Keratinocyte (primary cell): ENCODE measurements at regions not wholly inside any gene's neighbourhood (a gene's known extent, or its start where the extent isn't known, plus 50 kb on each side); places are given as distances from the start of the nearest gene placed in this dataset.

Experiments used
- DNase-seq: peaks from one replicate; pipeline ENCODE4 v3.0.0-alpha.2; 2011; ENCODE audit warnings: low read depth, missing footprints, low spot score
- FAIRE-seq: peaks from 2 replicates; lab custom pipeline; 2011; peaks lifted over from hg19 to GRCh38; lab: Jason Lieb, UNC
- H2AFZ ChIP-seq: 2 replicates; pipeline ENCODE4 v1.6.0; 2012; ENCODE audit warnings: low read length, control low read depth, inconsistent platforms; ENCODE audit not compliant: control insufficient read depth
- H3K27ac ChIP-seq: 2 replicates; pipeline ENCODE4 v1.5.1; 2011; ENCODE audit warnings: low read length; ENCODE audit not compliant: control insufficient read depth, insufficient read depth
- H3K27me3 ChIP-seq: 3 replicates; pipeline ENCODE4 v1.6.0; 2011; ENCODE audit warnings: low read length; ENCODE audit not compliant: control insufficient read depth, insufficient read depth; ENCODE audit errors: extremely low read depth
- H3K36me3 ChIP-seq, 2 experiments: 2 replicates in 1 of 2; 3 replicates in 1 of 2; pipeline ENCODE4 v1.5.1; 2011; ENCODE audit warnings: low read length in 2 of 2, mild to moderate bottlenecking in 1 of 2; ENCODE audit not compliant: control insufficient read depth in 2 of 2, insufficient read depth in 2 of 2; ENCODE audit errors: extremely low read depth in 1 of 2
- H3K4me1 ChIP-seq: 3 replicates; pipeline ENCODE4 v1.5.1; 2011; ENCODE audit warnings: low read length; ENCODE audit not compliant: control insufficient read depth, insufficient read depth; ENCODE audit errors: extremely low read depth
- H3K4me2 ChIP-seq: 3 replicates; pipeline ENCODE4 v1.6.0; 2011; ENCODE audit warnings: low read depth, low read length; ENCODE audit not compliant: control insufficient read depth, insufficient read depth; ENCODE audit errors: extremely low read depth
- H3K4me3 ChIP-seq, 3 experiments: fragments of 200-600 bp in 1 of 3; sonication (generic) in 1 of 3; 2 replicates in 2 of 3; 3 replicates in 1 of 3; pipeline ENCODE4 v1.5.1; 2011 to 2016; ENCODE audit warnings: low read length in 3 of 3, mild to moderate bottlenecking in 3 of 3, control low read depth in 2 of 3, inconsistent platforms in 1 of 3, low read depth in 1 of 3, mixed read lengths in 1 of 3, mixed run types in 1 of 3, moderate library complexity in 1 of 3; ENCODE audit not compliant: control insufficient read depth in 2 of 3, insufficient read depth in 2 of 3; ENCODE audit errors: extremely low read depth in 1 of 3
- H3K79me2 ChIP-seq: 2 replicates; pipeline ENCODE4 v1.6.0; 2012; ENCODE audit warnings: low read length; ENCODE audit not compliant: control insufficient read depth, insufficient read depth
- H3K9ac ChIP-seq: 3 replicates; pipeline ENCODE4 v1.6.0; 2011; ENCODE audit warnings: low read length; ENCODE audit not compliant: control insufficient read depth, insufficient read depth; ENCODE audit errors: extremely low read depth
- H3K9me1 ChIP-seq: 3 replicates; pipeline ENCODE4 v1.6.0; 2011; ENCODE audit warnings: low read length; ENCODE audit not compliant: control insufficient read depth, insufficient read depth; ENCODE audit errors: extremely low read depth
- H3K9me3 ChIP-seq: 2 replicates; pipeline ENCODE4 v1.5.1; 2012; ENCODE audit warnings: low read depth, low read length; ENCODE audit not compliant: control insufficient read depth
- H4K20me1 ChIP-seq: 3 replicates; pipeline ENCODE4 v1.6.0; 2011; ENCODE audit warnings: low read length; ENCODE audit not compliant: control insufficient read depth, insufficient read depth; ENCODE audit errors: extremely low read depth
- EZH2 ChIP-seq: IDR thresholded peaks from one replicate; pipeline ENCODE4 v1.6.1; 2012; ENCODE audit warnings: inconsistent platforms, mild to moderate bottlenecking, low read length, moderate library complexity
- dilution Hi-C: fragments of 300-500 bp; cut with MboI; formaldehyde crosslinking; loops from one replicate; pipeline ENCODE4 v1.7.0; 2020; ENCODE audit warnings: low sequenced_read_pairs; ENCODE audit not compliant: extremely low pct_ligation_motif_present
- TF ChIP-seq, protein P1 (sequence below), 3 experiments: IDR thresholded peaks in 1 of 3; conservative IDR thresholded peaks in 1 of 3; optimal IDR thresholded peaks in 1 of 3; 2 replicates in 2 of 3; 3 replicates in 1 of 3; pipeline versions ENCODE3 to v1.5.1; 2011; ENCODE audit warnings: low read length in 3 of 3, mild to moderate bottlenecking in 3 of 3, moderate library complexity in 2 of 3, control low read depth in 1 of 3, inconsistent platforms in 1 of 3; ENCODE audit not compliant: insufficient read depth in 2 of 3; ENCODE audit errors: extremely low read depth in 1 of 3

DNA sequence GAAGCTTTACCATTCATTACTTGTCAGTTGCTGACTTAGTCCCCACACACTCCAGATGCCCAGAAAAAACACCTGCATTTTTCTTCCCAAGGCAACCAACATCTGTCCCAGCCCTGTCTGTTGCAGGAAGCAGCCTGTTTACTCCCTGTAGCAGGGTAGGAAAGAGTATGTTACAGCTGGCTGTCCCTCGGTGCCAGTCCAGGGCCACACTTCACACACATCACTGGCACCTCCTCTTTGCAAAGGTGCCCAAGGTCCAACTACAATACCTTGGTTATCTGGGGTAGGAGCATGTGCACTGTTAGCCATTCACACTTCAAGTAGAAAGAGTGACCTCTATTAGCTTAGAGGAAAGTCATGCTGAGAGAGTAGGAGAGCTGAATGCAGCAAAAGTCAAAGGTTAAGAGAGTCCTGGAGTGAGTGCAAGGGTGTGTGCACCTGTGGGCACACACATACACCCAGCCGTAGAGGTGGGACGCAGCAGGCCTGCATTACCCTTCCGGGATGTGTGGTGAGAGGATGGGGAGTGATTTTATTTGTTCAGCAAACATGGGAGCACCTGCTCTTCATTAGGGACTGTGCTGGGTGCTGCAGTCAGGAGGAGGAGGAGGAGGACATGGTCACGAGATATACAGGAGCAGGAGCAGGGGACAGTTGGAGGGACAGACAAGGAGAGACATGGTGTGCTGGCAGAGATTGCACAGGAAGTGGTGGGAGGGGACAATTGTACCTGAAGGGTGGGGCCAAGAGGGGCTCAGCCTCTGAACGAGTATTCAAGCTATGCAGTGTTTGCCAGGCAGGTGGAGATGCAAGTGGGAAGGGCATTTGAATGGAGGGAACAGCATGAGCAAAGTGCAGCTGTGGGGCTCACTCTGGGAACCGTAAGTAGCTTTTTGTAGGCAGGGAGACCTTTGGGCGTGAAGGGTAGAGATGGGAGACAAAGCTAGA, 69.8 kb downstream of the TSN start:
- no peak for FAIRE-seq

DNA sequence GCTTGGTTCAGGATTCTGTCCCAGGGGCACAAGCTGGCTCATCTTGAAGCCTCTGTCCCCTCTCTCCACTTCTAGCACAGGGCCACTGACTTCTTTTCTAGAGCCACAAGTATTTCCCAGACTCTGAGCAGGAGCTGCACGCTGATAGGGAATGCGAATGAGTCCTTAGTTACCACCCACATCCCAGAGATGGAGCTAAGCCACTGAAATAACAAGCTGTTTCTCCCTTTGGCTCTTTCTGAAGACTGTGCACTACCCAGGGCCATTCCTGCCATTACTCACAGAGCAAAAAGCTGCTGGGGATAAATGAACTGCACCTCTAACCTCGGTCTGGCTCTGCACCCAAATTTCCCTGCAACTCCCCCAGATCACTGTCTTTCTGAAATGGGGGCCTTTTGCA, 70.6 kb downstream of the TSN start:
- H3K27ac ChIP-seq, result no peak overlapping the region
- H4K20me1 ChIP-seq, result no peaks in the 10 kb centered on the region
- TF ChIP-seq, protein P1, sequence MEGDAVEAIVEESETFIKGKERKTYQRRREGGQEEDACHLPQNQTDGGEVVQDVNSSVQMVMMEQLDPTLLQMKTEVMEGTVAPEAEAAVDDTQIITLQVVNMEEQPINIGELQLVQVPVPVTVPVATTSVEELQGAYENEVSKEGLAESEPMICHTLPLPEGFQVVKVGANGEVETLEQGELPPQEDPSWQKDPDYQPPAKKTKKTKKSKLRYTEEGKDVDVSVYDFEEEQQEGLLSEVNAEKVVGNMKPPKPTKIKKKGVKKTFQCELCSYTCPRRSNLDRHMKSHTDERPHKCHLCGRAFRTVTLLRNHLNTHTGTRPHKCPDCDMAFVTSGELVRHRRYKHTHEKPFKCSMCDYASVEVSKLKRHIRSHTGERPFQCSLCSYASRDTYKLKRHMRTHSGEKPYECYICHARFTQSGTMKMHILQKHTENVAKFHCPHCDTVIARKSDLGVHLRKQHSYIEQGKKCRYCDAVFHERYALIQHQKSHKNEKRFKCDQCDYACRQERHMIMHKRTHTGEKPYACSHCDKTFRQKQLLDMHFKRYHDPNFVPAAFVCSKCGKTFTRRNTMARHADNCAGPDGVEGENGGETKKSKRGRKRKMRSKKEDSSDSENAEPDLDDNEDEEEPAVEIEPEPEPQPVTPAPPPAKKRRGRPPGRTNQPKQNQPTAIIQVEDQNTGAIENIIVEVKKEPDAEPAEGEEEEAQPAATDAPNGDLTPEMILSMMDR (optimal IDR thresholded peaks at IDR 0.05 in 1 of 3, IDR thresholded peaks at IDR 0.05 in 1 of 3, conservative IDR thresholded peaks at IDR 0.05 in 1 of 3; ENCODE audit: extremely low read depth in 1 of 3, insufficient read depth in 2 of 3, low read length in 3 of 3), result no peak
- TF ChIP-seq EZH2, result no peak
- no peak for DNase-seq
- dilution Hi-C loops, result no loop called here
- no peaks in the 10 kb centered on the region for H3K79me2 ChIP-seq
- no peak for FAIRE-seq
- no peak overlapping the region for H3K9ac ChIP-seq
- no peak overlapping the region for H2AFZ ChIP-seq
- H3K27me3 ChIP-seq, result no peaks in the 10 kb centered on the region
- no peaks in the 10 kb centered on the region for H3K9me3 ChIP-seq
- no peaks in the 10 kb centered on the region for H3K4me1 ChIP-seq
- no peaks in the 10 kb centered on the region for H3K36me3 ChIP-seq
- no peak overlapping the region for H3K4me3 ChIP-seq
- H3K4me2 ChIP-seq, result no peak overlapping the region
- H3K9me1 ChIP-seq, result no peaks in the 10 kb centered on the region

More for the DNA sequence above, 69.8 kb downstream of the TSN start:
- Histone ChIP-seq H3K9me1 (no peaks in the 10 kb centered on the region), H3K27ac (no peak overlapping the region), H2AFZ (no peak overlapping the region), H4K20me1 (no peaks in the 10 kb centered on the region), H3K79me2 (no peaks in the 10 kb centered on the region), H3K4me3 (no peak overlapping the region), H3K4me1 (no peaks in the 10 kb centered on the region), H3K27me3 (no peaks in the 10 kb centered on the region), H3K9ac (no peak overlapping the region), H3K9me3 (no peaks in the 10 kb centered on the region), H3K4me2 (no peak overlapping the region), H3K36me3 (no peaks in the 10 kb centered on the region)
- TF ChIP-seq EZH2, result no peak
- TF ChIP-seq, protein P1 (optimal IDR thresholded peaks at IDR 0.05 in 1 of 3, IDR thresholded peaks at IDR 0.05 in 1 of 3, conservative IDR thresholded peaks at IDR 0.05 in 1 of 3; ENCODE audit: extremely low read depth in 1 of 3, insufficient read depth in 2 of 3, low read length in 3 of 3), result no peak
- DNase-seq, result no peak
- dilution Hi-C loops, result no loop called here
